Suprapubic skin (tissue), 4 donors: ENCODE measurements at regions not wholly inside any gene's neighbourhood (a gene's known extent, or its start where the extent isn't known, plus 50 kb on each side); places are given as distances from the start of the nearest gene placed in this dataset.
"Not testable (repeated sequence)": the region's sequence is repeated elsewhere in the genome, so short reads cannot be mapped to it uniquely, and the experiment has no call there.

ENCODE experiments used
- DNase-seq, 2 donors: peaks; one replicate each; pipeline ENCODE4 v3.0.0-alpha.2; 2019; ENCODE audit warnings: low spot score in 2 of 2
- H3K27ac ChIP-seq: fragments of 200-600 bp; sonication (generic); one replicate; pipeline ENCODE4 v1.5.1; 2019
- H3K27me3 ChIP-seq: fragments of 200-600 bp; sonication (generic); one replicate; pipeline ENCODE4 v1.5.1; 2019
- H3K36me3 ChIP-seq: fragments of 200-600 bp; sonication (generic); one replicate; pipeline ENCODE4 v1.5.1; 2019
- H3K4me1 ChIP-seq: fragments of 200-600 bp; sonication (generic); one replicate; pipeline ENCODE4 v1.5.1; 2019
- H3K4me3 ChIP-seq: fragments of 200-600 bp; sonication (generic); one replicate; pipeline ENCODE4 v1.5.1; 2019; ENCODE audit warnings: mild to moderate bottlenecking
- H3K9me3 ChIP-seq: fragments of 200-600 bp; sonication (generic); one replicate; pipeline ENCODE4 v1.5.1; 2019
- EP300 ChIP-seq: sonication (generic); formaldehyde crosslinking; IDR thresholded peaks from one replicate; pipeline ENCODE4 v1.6.1; 2017; ENCODE audit warnings: antibody characterized with exemption
- POLR2A ChIP-seq, 2 donors: fragments of 450-650 bp; IDR thresholded peaks; one replicate each; pipeline ENCODE4 v1.6.1; 2017; ENCODE audit warnings: antibody characterized with exemption in 2 of 2, mild to moderate bottlenecking in 2 of 2, moderate library complexity in 2 of 2
- POLR2AphosphoS5 ChIP-seq, 3 donors: sonication (generic); formaldehyde crosslinking; IDR thresholded peaks; one replicate each; pipeline ENCODE4 v1.6.1; 2017; ENCODE audit warnings: antibody characterized with exemption in 3 of 3
- WGBS: methylation state at CpG from one replicate; pipeline ENCODE4 v1.1.5; 2018; 5-methylcytosine and 5-hydroxymethylcytosine counted together
- TF ChIP-seq, protein P1 (sequence below), 2 donors: fragments of 200-600 bp in 1 of 2; fragments of 450-650 bp in 1 of 2; sonication (generic) in 1 of 2; IDR thresholded peaks; one replicate each; pipeline ENCODE4 v1.5.1; 2016 to 2019; ENCODE audit warnings: antibody characterized with exemption in 2 of 2, mild to moderate bottlenecking in 1 of 2, moderate library complexity in 1 of 2

DNA sequence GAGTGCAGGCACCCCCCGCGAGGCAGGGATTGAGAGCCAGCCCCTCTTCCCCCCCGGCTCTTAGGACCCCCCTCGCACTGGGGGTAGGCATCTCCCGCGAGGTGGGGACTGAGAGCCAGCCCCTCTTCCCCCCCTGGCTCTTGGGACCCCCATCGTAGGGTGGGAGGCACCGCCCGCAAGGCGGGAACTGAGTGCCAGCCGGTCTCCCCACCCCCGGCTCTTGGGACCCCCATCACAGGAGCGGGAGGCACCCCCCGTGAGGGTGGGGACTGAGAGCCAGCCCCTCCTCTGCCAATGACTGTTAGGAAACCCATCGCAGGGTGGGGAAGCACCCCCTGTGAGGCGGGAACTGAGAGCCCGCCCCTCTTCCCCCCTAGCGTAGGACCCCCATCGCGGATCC is 363.4 kb upstream of the SPRY2 start:
- Histone ChIP-seq H3K27ac (no peak overlapping the region), H3K4me1 (no peaks in the 10 kb centered on the region), H3K36me3 (no peaks in the 10 kb centered on the region), H3K27me3 (no peaks in the 10 kb centered on the region), H3K4me3 (no peak overlapping the region), H3K9me3 (no peaks in the 10 kb centered on the region)
- TF ChIP-seq EP300: no peak
- no peak for TF ChIP-seq POLR2AphosphoS5 (IDR thresholded peaks at IDR 0.05)
- no peak for TF ChIP-seq POLR2A (IDR thresholded peaks at IDR 0.05)
- TF ChIP-seq, protein P1, sequence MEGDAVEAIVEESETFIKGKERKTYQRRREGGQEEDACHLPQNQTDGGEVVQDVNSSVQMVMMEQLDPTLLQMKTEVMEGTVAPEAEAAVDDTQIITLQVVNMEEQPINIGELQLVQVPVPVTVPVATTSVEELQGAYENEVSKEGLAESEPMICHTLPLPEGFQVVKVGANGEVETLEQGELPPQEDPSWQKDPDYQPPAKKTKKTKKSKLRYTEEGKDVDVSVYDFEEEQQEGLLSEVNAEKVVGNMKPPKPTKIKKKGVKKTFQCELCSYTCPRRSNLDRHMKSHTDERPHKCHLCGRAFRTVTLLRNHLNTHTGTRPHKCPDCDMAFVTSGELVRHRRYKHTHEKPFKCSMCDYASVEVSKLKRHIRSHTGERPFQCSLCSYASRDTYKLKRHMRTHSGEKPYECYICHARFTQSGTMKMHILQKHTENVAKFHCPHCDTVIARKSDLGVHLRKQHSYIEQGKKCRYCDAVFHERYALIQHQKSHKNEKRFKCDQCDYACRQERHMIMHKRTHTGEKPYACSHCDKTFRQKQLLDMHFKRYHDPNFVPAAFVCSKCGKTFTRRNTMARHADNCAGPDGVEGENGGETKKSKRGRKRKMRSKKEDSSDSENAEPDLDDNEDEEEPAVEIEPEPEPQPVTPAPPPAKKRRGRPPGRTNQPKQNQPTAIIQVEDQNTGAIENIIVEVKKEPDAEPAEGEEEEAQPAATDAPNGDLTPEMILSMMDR (IDR thresholded peaks at IDR 0.05): no peak
- WGBS: 99% methylated on average over 8 of the region's 20 CpGs
- peak in 1 of 2 donors; percentile 67 for DNase-seq

DNA sequence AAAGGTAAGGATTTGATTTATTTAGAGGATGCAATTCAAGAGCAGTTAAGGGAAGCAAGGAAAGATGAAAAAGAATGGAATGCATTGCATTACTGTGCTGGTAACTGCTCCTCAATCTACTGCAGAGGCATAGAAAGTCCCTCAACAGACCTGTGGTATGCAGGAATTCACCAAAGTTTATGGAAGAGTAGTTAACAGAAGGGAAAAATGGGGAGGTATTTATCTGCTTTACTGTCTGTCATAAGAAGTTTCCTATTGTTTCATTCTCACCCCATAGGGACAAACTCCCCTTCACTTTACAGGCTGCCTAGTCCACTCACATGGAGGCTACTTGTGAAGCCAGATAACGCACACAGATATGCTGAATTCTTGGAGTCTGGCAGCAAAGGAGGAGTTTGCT is 354.9 kb upstream of the SPRY2 start:
- no peaks in the 10 kb centered on the region for H3K36me3 ChIP-seq
- no peak overlapping the region for H3K4me3 ChIP-seq
- no peak overlapping the region for H3K27ac ChIP-seq
- TF ChIP-seq, protein P1 (IDR thresholded peaks at IDR 0.05): no peak
- TF ChIP-seq EP300 (no peak), POLR2A (IDR thresholded peaks at IDR 0.05) (no peak), POLR2AphosphoS5 (IDR thresholded peaks at IDR 0.05) (no peak)
- 81% methylated on average over 1 of the region's 1 CpG for WGBS
- H3K9me3 ChIP-seq: no peaks in the 10 kb centered on the region
- H3K27me3 ChIP-seq: no peaks in the 10 kb centered on the region
- no peak for DNase-seq
- no peaks in the 10 kb centered on the region for H3K4me1 ChIP-seq

GRCh38 chr13:80691814-80692213 is 350.9 kb upstream of the SPRY2 start:
- not testable (repeated sequence) for H3K4me3 ChIP-seq, H3K27ac ChIP-seq, H3K27me3 ChIP-seq, DNase-seq, H3K9me3 ChIP-seq, H3K36me3 ChIP-seq, H3K4me1 ChIP-seq
- WGBS: 63% methylated on average over 2 of the region's 2 CpGs

DNA sequence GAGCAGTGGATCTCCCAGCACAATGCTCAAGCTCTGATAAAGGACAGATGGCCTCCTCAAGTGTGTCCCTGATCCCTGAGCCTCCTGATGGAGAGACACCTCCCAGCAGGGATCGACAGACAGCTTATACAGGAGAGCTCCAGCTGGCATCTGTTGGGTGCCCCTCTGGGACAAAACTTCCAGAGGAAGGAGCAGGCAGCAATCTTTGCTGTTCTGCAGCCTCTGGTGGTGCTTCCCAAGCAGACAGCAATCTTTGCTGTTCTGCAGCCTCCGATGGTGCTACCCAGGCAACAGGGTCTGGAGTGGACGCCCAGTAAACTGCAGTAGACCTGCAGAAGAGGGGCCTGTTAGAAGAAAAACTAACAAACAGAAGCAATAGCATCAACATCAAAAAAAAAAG is 349.3 kb upstream of the SPRY2 start:
- no peak for TF ChIP-seq POLR2A (IDR thresholded peaks at IDR 0.05)
- WGBS: 87% methylated on average over 3 of the region's 3 CpGs
- DNase-seq: no peak
- Histone ChIP-seq H3K4me1 (no peaks in the 10 kb centered on the region), H3K27me3 (no peaks in the 10 kb centered on the region), H3K4me3 (no peak overlapping the region), H3K9me3 (peaks cover 4% of the 10 kb centered on the region), H3K27ac (no peak overlapping the region), H3K36me3 (no peaks in the 10 kb centered on the region)

DNA sequence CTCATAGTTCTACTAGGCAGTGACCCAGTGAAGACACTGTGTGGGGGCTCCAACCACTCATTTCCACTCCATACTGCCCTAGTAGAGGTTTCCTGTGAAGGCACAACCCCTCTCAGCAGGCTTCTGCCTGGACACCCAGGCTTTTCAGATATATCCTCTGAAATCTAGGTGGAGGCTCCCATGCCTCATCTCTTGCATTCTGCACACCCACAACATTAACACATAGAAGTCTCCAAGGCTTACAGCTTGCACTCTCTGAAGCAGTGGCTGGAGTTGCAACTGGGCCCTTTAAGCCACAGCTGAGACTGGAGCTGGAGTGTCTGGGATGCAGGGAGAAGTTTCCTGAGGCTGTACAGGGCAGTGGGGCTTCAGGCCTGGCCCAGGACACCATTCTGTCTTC is 347.7 kb upstream of the SPRY2 start:
- Histone ChIP-seq H3K27me3 (no peaks in the 10 kb centered on the region), H3K4me3 (no peak overlapping the region), H3K36me3 (no peaks in the 10 kb centered on the region), H3K4me1 (no peaks in the 10 kb centered on the region), H3K27ac (no peak overlapping the region), H3K9me3 (peaks cover 4% of the 10 kb centered on the region)
- TF ChIP-seq EP300: no peak
- no peak for TF ChIP-seq POLR2AphosphoS5 (IDR thresholded peaks at IDR 0.05)
- no peak for TF ChIP-seq POLR2A (IDR thresholded peaks at IDR 0.05)
- TF ChIP-seq, protein P1 (IDR thresholded peaks at IDR 0.05): no peak
- DNase-seq: no peak

DNA sequence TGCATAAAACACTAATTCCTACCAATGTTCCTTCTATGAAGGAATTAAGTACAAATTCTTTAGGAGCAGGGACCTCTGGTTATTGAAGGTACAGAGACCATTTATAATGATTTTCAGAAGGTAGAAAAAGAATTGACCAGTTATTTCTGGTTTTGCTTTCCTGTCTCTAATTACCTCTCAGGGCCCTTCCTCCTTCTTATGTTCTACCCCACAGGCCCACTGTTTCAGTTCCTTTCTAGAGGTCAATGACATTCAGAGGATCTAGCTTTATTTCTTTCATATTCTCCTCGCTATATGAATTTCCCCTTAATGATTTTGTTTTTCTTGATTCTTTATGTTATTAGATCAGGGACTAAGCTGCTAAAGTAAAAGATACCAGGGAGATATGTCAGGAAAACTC is 345.0 kb upstream of the SPRY2 start:
- H3K27ac ChIP-seq: no peak overlapping the region
- DNase-seq: no peak
- H3K4me3 ChIP-seq: no peak overlapping the region
- WGBS: 79% methylated on average over 1 of the region's 1 CpG
- no peaks in the 10 kb centered on the region for H3K27me3 ChIP-seq
- H3K36me3 ChIP-seq: no peaks in the 10 kb centered on the region
- H3K4me1 ChIP-seq: no peaks in the 10 kb centered on the region
- TF ChIP-seq, protein P1 (IDR thresholded peaks at IDR 0.05): no peak
- no peak for TF ChIP-seq POLR2A (IDR thresholded peaks at IDR 0.05)
- no peak for TF ChIP-seq POLR2AphosphoS5 (IDR thresholded peaks at IDR 0.05)
- no peak for TF ChIP-seq EP300
- H3K9me3 ChIP-seq: peaks cover 4% of the 10 kb centered on the region
